ENCODE measurements at regions not wholly inside any gene's neighbourhood (a gene's known extent, or its start where the extent isn't known, plus 50 kb on each side); places are given as distances from the start of the nearest gene placed in this dataset.

DNA sequence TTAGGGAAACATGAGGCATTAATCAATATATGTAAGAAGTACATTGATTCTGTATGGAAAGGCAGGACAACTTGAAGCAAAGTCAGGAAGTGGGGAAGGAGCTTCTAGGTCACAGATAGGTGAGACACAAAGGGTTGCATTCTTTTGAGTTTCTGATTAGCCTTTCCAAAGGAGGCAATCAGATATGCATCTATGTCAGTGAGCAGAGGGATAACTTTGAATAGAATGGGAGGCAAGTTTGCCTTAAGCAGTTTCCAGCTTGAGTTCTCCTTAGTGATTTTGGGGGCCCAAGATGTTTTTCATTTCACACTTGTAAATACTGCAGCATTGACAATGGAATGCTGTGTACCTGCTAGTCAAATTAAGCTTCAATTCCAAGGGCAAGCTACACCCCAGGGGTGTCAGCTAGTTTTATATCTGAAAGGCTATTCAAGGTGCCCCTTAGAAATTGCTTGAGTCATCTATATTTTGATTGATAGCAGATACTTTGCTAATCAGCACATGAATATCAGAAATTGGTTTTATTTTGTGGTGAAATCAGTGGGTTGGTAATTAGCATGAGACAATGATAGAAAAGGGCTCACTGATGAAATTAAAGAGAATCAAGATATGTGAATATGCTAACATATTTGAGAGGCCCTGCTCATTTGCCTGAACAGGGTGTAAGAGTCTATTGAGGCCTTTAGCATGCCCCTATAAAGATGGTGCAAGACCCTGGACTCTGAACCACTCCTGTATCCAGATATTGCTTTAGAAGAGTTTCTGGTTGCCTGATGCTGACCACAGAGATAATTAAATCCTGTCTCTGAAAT is 131.5 kb downstream of the TMEM17 start:
- no peak for DNase-seq (ENCODE audit: low read depth)
- no peaks in the 10 kb centered on the region for H3K27me3 ChIP-seq (ENCODE audit: control insufficient read depth, insufficient read depth, low read length)
- no peak overlapping the region for H3K4me3 ChIP-seq (ENCODE audit: low read depth, low read length)
- no peaks in the 10 kb centered on the region for H3K36me3 ChIP-seq (ENCODE audit: control insufficient read depth, insufficient read depth, low read length)
- TF ChIP-seq, protein P1, sequence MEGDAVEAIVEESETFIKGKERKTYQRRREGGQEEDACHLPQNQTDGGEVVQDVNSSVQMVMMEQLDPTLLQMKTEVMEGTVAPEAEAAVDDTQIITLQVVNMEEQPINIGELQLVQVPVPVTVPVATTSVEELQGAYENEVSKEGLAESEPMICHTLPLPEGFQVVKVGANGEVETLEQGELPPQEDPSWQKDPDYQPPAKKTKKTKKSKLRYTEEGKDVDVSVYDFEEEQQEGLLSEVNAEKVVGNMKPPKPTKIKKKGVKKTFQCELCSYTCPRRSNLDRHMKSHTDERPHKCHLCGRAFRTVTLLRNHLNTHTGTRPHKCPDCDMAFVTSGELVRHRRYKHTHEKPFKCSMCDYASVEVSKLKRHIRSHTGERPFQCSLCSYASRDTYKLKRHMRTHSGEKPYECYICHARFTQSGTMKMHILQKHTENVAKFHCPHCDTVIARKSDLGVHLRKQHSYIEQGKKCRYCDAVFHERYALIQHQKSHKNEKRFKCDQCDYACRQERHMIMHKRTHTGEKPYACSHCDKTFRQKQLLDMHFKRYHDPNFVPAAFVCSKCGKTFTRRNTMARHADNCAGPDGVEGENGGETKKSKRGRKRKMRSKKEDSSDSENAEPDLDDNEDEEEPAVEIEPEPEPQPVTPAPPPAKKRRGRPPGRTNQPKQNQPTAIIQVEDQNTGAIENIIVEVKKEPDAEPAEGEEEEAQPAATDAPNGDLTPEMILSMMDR (IDR thresholded peaks at IDR 0.05; ENCODE audit: insufficient read depth, low read length, poor library complexity, severe bottlenecking): no peak

- DNase-seq (ENCODE audit: low read depth): no peak
- TF ChIP-seq, protein P1 (IDR thresholded peaks at IDR 0.05; ENCODE audit: insufficient read depth, low read length, poor library complexity, severe bottlenecking): no peak
- Histone ChIP-seq H3K4me3 (ENCODE audit: low read depth, low read length) (no peak overlapping the region), H3K36me3 (ENCODE audit: control insufficient read depth, insufficient read depth, low read length) (no peaks in the 10 kb centered on the region), H3K27me3 (ENCODE audit: control insufficient read depth, insufficient read depth, low read length) (no peaks in the 10 kb centered on the region)
Observed at GRCh38 chr2:62372824-62373223, 133.2 kb downstream of the TMEM17 start.

DNA sequence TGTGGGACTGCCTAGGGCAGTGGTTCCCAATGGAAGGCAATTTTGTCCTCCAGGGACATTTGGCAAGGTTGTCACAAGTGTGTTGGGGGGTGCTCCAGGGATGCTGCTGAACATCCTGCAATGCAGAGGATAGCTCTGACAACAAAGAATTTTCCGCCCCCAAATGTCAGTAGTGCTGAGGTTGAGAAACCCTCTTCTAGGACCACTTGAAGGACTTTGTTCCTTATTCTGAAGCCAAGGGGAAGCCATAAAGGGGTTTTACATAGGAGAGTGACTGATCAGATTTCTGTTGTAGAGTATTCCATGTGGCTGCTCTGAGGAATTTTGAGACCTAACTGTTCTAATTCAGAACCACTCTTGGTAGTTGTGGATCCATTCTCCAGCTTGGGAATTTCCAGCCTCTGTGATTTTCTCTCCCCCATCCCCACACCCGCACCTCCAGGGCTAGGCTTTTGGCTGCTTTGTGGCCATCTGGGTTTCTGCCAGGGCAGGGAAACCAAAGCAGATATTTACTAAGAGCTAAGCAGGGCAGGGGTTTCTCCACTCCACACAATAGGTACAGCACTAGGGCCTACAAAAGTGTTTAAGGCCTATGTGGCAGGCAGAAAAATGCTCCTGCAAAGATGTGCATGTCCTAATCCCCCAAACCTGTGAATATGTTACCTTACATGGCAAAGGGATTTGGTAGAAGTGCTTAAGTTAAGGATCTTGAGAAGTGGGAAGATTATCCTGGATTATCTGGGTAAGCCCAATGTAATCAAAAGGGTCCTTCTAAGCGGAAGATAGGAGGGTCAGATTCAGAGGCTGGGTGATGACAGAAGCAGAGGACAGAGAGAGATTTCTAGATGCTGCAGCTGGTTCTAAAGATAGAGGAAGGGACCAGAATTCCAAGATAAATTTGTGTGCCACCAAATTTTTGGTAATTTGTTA is 135.4 kb downstream of the TMEM17 start:
- Histone ChIP-seq H3K4me3 (ENCODE audit: low read depth, low read length) (no peak overlapping the region), H3K36me3 (ENCODE audit: control insufficient read depth, insufficient read depth, low read length) (no peaks in the 10 kb centered on the region), H3K27me3 (ENCODE audit: control insufficient read depth, insufficient read depth, low read length) (no peaks in the 10 kb centered on the region)
- DNase-seq (ENCODE audit: low read depth): no peak
- TF ChIP-seq, protein P1 (IDR thresholded peaks at IDR 0.05; ENCODE audit: insufficient read depth, low read length, poor library complexity, severe bottlenecking): no peak

- H3K27me3 ChIP-seq (ENCODE audit: control insufficient read depth, insufficient read depth, low read length): no peaks in the 10 kb centered on the region
- TF ChIP-seq, protein P1 (IDR thresholded peaks at IDR 0.05; ENCODE audit: insufficient read depth, low read length, poor library complexity, severe bottlenecking): no peak
- no peaks in the 10 kb centered on the region for H3K36me3 ChIP-seq (ENCODE audit: control insufficient read depth, insufficient read depth, low read length)
- DNase-seq (ENCODE audit: low read depth): no peak
- H3K4me3 ChIP-seq (ENCODE audit: low read depth, low read length): no peak overlapping the region
Observed at GRCh38 chr2:62369541-62370202, 136.3 kb downstream of the TMEM17 start.

DNA sequence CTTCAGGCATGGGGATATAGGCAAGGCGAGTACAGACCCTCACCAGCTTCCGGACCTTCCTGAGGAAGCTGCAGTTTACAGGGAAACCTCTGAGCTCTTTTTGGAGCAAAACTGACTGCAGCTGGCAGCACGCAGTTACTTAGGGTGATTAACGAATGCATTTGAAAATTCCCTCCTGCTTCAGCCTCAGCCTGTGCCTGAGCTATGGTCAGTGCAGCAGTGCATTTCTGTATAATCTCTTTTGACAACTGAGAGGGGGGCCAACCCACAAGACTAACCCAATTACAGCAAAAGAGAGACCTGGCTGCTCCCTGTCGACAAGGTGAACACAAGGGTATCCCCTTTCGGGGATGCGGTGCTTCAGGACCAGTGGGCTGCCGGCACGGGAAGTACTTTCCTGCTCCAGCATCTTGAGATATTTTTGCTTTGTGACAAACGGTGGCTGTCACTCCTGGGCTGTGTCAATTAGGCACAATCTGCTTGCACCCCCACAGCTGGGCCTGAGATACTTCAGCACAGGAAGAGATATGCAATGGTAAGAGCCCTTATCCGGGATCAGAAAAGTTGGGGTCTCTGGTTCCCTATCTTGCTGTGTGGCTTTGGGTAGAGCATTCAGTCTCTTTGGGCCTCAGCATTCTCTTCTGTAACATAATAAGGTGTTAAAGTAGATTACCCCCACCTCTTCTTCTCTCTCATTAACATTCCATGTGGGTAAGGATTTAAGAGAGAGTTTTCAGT is 141.0 kb downstream of the TMEM17 start:
- TF ChIP-seq, protein P1 (IDR thresholded peaks at IDR 0.05; ENCODE audit: insufficient read depth, low read length, poor library complexity, severe bottlenecking): no peak
- Histone ChIP-seq H3K4me3 (ENCODE audit: low read depth, low read length) (no peak overlapping the region), H3K36me3 (ENCODE audit: control insufficient read depth, insufficient read depth, low read length) (no peaks in the 10 kb centered on the region), H3K27me3 (ENCODE audit: control insufficient read depth, insufficient read depth, low read length) (no peaks in the 10 kb centered on the region)
- no peak for DNase-seq (ENCODE audit: low read depth)

All from kidney epithelial cell (primary cell).